ENCODE measurements at regions not wholly inside any gene's neighbourhood (a gene's known extent, or its start where the extent isn't known, plus 50 kb on each side); places are given as distances from the start of the nearest gene placed in this dataset.

DNA sequence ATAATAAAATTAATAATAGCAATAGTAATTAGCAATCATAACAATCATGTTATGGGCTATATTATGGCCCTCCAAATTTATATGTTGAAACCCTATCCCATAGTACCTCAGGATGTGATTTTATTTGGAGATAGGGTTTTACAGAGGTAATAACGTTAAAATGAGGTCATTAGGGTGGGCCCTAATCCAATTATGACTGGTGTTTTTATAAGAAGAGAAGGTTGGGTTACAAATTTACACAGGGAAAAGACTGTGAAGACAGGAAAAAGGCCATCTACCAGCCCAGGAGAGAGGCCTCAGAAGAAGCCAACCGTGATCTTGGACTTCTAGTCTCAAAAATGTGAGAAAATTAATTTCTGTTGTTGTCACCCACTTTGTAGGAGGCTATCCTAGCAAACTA is 353.1 kb downstream of the CHL1 start:
- no peaks in the 10 kb centered on the region for H3K4me1 ChIP-seq (ENCODE audit: insufficient read depth)
- H3K9me3 Mint-ChIP-seq: peaks cover 98% of the 10 kb centered on the region

DNA sequence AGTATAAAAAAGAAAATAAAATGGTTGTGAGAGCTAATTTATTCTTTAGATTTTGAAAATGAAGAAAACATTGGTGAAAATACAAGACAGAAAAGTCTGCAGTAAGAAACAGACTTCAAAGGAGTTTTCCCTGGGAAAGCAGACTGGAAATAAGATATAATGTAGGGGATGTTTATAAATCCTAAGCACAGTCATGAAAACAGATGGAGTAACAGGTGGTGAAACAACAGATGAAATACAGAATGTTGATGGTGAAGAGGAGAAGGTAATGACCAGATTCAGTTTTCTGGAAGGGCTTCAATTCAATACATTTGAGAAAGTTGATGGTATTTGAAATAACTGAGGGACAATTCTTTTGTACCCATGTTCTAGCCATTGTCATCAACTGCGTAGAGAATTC is 353.9 kb downstream of the CHL1 start:
- Mint-ChIP-seq H3K36me3 (ENCODE audit: low read depth) (peaks cover 19% of the 10 kb centered on the region), H3K9me3 (peaks cover 97% of the 10 kb centered on the region), H3K4me3 (no peak overlapping the region), H3K4me1 (no peaks in the 10 kb centered on the region), H3K27me3 (ENCODE audit: insufficient read depth, low read depth, poor library complexity) (peaks cover 3% of the 10 kb centered on the region), H3K27ac (no peak overlapping the region)
- ATAC-seq (no peak), DNase-seq (ENCODE audit: low spot score) (no peak)
- Histone ChIP-seq H4K20me1 (replicated peaks; ENCODE audit: insufficient read depth) (no peaks in the 10 kb centered on the region), H3K36me3 (ENCODE audit: insufficient read depth) (no peaks in the 10 kb centered on the region), H3K4me2 (no peak overlapping the region), H3K4me1 (ENCODE audit: insufficient read depth) (no peaks in the 10 kb centered on the region), H3K27me3 (ENCODE audit: insufficient read depth) (no peaks in the 10 kb centered on the region), H3K79me2 (replicated peaks; ENCODE audit: insufficient read depth) (no peaks in the 10 kb centered on the region), H3K27ac (ENCODE audit: low read depth) (no peak overlapping the region), H3K4me3 (no peak overlapping the region), H3F3A (replicated peaks; ENCODE audit: low read depth) (no peaks in the 10 kb centered on the region), H3K9me2 (ENCODE audit: insufficient read depth) (no peaks in the 10 kb centered on the region), H2AFZ (no peak overlapping the region)
- TF ChIP-seq EZH2phosphoT487 (IDR thresholded peaks at IDR 0.05; ENCODE audit: unreplicated experiment) (no peak), STAT1 (IDR thresholded peaks at IDR 0.05; ENCODE audit: unreplicated experiment) (no peak), NANOG (IDR thresholded peaks at IDR 0.05; ENCODE audit: borderline replicate concordance) (no peak), ETS1 (IDR thresholded peaks at IDR 0.05) (no peak)
- TF ChIP-seq, protein P1, sequence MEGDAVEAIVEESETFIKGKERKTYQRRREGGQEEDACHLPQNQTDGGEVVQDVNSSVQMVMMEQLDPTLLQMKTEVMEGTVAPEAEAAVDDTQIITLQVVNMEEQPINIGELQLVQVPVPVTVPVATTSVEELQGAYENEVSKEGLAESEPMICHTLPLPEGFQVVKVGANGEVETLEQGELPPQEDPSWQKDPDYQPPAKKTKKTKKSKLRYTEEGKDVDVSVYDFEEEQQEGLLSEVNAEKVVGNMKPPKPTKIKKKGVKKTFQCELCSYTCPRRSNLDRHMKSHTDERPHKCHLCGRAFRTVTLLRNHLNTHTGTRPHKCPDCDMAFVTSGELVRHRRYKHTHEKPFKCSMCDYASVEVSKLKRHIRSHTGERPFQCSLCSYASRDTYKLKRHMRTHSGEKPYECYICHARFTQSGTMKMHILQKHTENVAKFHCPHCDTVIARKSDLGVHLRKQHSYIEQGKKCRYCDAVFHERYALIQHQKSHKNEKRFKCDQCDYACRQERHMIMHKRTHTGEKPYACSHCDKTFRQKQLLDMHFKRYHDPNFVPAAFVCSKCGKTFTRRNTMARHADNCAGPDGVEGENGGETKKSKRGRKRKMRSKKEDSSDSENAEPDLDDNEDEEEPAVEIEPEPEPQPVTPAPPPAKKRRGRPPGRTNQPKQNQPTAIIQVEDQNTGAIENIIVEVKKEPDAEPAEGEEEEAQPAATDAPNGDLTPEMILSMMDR (conservative IDR thresholded peaks at IDR 0.05; ENCODE audit: low read depth in 2 of 2): no peak

More for the DNA sequence above, 353.1 kb downstream of the CHL1 start:
- ATAC-seq (no peak), DNase-seq (ENCODE audit: low spot score) (no peak)
- Histone ChIP-seq H3K4me2 (no peak overlapping the region), H3K9me2 (ENCODE audit: insufficient read depth) (no peaks in the 10 kb centered on the region), H3K27me3 (ENCODE audit: insufficient read depth) (no peaks in the 10 kb centered on the region), H3K79me2 (replicated peaks; ENCODE audit: insufficient read depth) (no peaks in the 10 kb centered on the region), H3F3A (replicated peaks; ENCODE audit: low read depth) (no peaks in the 10 kb centered on the region), H3K36me3 (ENCODE audit: insufficient read depth) (no peaks in the 10 kb centered on the region), H3K4me3 (no peak overlapping the region), H3K27ac (ENCODE audit: low read depth) (no peak overlapping the region), H2AFZ (no peak overlapping the region), H4K20me1 (replicated peaks; ENCODE audit: insufficient read depth) (no peaks in the 10 kb centered on the region)
- peaks cover 19% of the 10 kb centered on the region for H3K36me3 Mint-ChIP-seq (ENCODE audit: low read depth)
- H3K27me3 Mint-ChIP-seq (ENCODE audit: insufficient read depth, low read depth, poor library complexity): peaks cover 3% of the 10 kb centered on the region
- no peaks in the 10 kb centered on the region for H3K4me1 Mint-ChIP-seq
- no peak overlapping the region for H3K27ac Mint-ChIP-seq
- TF ChIP-seq EZH2phosphoT487 (IDR thresholded peaks at IDR 0.05; ENCODE audit: unreplicated experiment) (no peak), REST (IDR thresholded peaks at IDR 0.05; ENCODE audit: unreplicated experiment) (no peak), ZNF331 (CRISPR knock-in tag; IDR thresholded peaks at IDR 0.05; ENCODE audit: low read depth) (no peak), NANOG (IDR thresholded peaks at IDR 0.05; ENCODE audit: borderline replicate concordance) (no peak), ETS1 (IDR thresholded peaks at IDR 0.05) (no peak)
- H3K4me3 Mint-ChIP-seq: no peak overlapping the region

All from GM23338 (cell line).